BJ (cell line): ENCODE measurements at regions not wholly inside any gene's neighbourhood (a gene's known extent, or its start where the extent isn't known, plus 50 kb on each side); places are given as distances from the start of the nearest gene placed in this dataset.

ENCODE experiments used
- CTCF ChIA-PET: fragments of 350-600 bp; formaldehyde crosslinking; extraction: SDS; loops from one replicate; lab custom pipeline; 2021; ENCODE audit warnings: antibody characterized with exemption, inconsistent platforms; lab: Yijun Ruan, JAX
- POLR2A ChIA-PET: fragments of 300-600 bp; sonication (Branson Sonifier 250); formaldehyde crosslinking; extraction: SDS; loops from one replicate; lab custom pipeline; 2021; ENCODE audit warnings: antibody characterized with exemption; lab: Charles Lee
- DNase-seq: peaks from one replicate; pipeline ENCODE4 v3.0.0-alpha.2; 2011; ENCODE audit warnings: low read depth
- H3K27me3 ChIP-seq: 2 replicates; pipeline ENCODE4 v1.6.0; 2011; ENCODE audit warnings: low read length; ENCODE audit not compliant: control insufficient read depth, insufficient read depth
- H3K36me3 ChIP-seq: 2 replicates; pipeline ENCODE4 v1.5.1; 2011; ENCODE audit warnings: low read length; ENCODE audit not compliant: control insufficient read depth, insufficient read depth
- H3K4me3 ChIP-seq: 2 replicates; pipeline ENCODE4 v1.5.1; 2011; ENCODE audit warnings: low read depth, mild to moderate bottlenecking, control low read depth, low read length
- TF ChIP-seq, protein P1 (sequence below): IDR thresholded peaks from 2 replicates; pipeline ENCODE4 v1.5.1; 2011; ENCODE audit warnings: low read depth, mild to moderate bottlenecking, control low read depth, inconsistent platforms, low read length, moderate library complexity; ENCODE audit not compliant: insufficient read depth

DNA sequence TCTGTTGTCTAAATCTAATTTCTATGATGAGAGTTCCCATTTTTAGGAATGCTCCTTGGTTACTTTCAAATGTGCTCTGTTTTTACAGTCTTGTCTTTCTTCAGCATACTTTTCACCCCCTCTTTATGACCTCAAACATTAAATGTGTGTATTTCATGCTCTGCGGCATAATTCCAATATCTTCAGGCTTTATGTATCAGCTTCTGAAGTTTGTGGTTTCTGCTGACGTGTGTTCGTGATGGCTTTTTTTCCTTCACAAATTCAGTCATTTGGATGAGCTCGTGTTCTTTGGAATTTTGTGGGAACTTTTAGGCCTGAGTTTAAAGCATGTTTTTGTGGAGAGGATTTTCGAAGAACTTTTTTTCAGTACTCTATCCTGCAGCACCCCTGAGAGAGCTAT is 97.7 kb upstream of the CHRNA7 start:
- DNase-seq, result no peak
- no peaks in the 10 kb centered on the region for H3K27me3 ChIP-seq
- H3K4me3 ChIP-seq, result no peak overlapping the region
- ChIA-PET CTCF (no interaction called here), POLR2A (no interaction called here)
- TF ChIP-seq, protein P1, sequence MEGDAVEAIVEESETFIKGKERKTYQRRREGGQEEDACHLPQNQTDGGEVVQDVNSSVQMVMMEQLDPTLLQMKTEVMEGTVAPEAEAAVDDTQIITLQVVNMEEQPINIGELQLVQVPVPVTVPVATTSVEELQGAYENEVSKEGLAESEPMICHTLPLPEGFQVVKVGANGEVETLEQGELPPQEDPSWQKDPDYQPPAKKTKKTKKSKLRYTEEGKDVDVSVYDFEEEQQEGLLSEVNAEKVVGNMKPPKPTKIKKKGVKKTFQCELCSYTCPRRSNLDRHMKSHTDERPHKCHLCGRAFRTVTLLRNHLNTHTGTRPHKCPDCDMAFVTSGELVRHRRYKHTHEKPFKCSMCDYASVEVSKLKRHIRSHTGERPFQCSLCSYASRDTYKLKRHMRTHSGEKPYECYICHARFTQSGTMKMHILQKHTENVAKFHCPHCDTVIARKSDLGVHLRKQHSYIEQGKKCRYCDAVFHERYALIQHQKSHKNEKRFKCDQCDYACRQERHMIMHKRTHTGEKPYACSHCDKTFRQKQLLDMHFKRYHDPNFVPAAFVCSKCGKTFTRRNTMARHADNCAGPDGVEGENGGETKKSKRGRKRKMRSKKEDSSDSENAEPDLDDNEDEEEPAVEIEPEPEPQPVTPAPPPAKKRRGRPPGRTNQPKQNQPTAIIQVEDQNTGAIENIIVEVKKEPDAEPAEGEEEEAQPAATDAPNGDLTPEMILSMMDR, result no peak
- no peaks in the 10 kb centered on the region for H3K36me3 ChIP-seq

DNA sequence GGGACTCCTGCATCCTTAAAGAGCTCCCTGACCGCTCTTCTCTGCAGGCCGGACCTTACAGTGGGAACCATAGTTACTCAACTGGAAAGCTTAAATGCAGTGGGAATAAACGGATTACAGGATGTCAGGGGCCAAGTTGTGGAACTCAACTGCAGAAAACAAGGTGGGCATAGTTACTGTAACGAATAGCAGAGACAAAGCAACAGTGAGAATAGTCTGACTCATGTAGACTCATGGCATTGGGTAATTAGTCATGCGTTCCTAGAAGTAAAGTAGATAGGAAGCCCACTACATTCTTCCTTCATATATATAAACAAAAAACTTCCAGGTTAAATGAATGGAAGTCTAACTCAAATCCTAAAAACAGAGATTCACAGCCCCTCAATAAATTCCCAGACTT is 95.5 kb upstream of the CHRNA7 start:
- TF ChIP-seq, protein P1, result no peak
- no peaks in the 10 kb centered on the region for H3K36me3 ChIP-seq
- POLR2A ChIA-PET, result no interaction called here
- H3K27me3 ChIP-seq, result no peaks in the 10 kb centered on the region
- DNase-seq, result no peak
- no peak overlapping the region for H3K4me3 ChIP-seq
- CTCF ChIA-PET, result no interaction called here

DNA sequence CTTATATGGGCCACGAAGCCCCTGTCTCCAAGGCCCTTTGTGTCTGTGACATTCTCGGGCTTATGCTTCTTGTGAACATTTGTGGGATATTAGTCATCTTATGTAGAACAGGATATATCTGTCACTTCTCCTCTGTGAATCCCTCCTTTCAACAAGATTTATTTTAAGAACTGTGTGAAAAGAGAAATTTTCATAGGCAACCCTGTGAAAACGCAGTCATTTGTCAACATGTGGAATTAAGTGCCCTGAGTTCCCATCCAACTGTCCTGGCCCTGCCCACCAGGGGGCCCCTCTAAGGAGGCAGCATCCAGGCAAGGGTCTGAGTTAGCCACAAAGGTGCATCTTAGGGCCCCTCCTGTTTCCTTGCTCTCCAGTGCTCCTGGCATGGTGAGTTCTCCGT is 76.8 kb upstream of the CHRNA7 start:
- ChIA-PET CTCF (no interaction called here), POLR2A (no interaction called here)
- TF ChIP-seq, protein P1, result no peak
- no peak for DNase-seq
- no peaks in the 10 kb centered on the region for H3K27me3 ChIP-seq
- no peak overlapping the region for H3K4me3 ChIP-seq
- no peaks in the 10 kb centered on the region for H3K36me3 ChIP-seq

DNA sequence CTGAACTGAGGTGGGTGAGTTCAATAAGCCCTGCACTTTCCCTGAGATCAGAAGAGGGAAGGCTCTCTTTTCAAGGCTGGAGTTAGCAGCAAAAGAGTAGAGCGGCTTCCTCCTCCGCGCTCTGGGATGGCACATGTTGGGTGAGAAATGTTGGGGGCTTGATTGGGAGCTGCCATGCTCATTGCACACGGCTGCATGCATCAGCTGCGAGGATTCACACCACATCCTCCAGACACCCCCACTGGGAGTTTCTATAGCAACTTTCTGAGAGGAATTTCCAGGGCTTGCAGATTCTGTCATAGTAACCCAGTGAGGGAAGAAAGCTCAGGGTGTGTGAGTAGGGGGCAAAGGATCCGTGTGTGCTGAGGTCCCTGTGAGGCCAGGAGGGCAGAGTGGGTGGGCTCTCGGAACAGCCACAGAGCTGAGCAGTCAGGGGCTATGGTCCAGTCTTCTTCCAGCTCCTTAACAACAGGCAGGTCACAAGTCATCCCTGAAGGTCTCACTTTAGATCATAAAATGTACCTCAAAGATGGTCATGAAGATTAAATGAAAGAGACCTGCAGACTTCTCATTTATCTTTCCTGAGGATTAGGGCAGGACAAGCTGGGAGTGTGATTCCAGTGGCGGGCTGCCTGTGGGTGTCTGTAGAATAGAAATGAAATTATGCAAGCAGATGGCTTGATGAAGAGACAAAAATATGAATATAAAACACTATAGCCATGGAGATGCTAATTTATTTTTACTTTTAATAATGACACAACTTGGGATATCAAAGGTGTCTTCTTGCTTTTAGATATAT is 75.7 kb upstream of the CHRNA7 start:
- H3K27me3 ChIP-seq, result no peaks in the 10 kb centered on the region
- H3K36me3 ChIP-seq, result no peaks in the 10 kb centered on the region
- no peak overlapping the region for H3K4me3 ChIP-seq
- ChIA-PET POLR2A (no interaction called here), CTCF (no interaction called here)
- TF ChIP-seq, protein P1, result no peak
- DNase-seq, result no peak

DNA sequence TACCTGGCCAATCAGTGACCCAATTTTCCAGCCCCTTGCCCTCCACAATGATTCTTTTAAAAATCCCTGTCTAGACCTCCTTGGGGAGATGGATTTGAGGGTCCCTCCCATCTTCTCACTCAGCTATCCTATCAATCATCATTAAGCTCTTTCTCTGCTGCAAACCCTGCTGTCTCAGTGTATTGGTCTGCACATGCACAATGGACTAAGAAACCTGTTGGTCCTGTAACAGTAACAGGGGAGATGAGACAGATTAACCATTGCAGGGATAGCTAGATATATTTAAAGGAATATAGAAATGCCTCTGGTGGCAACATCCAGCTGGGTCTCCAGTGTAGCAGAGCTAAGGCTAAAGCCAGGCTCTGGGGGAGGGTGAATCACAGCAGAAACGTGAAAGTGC is 74.6 kb upstream of the CHRNA7 start:
- POLR2A ChIA-PET, result no interaction called here
- no peak for DNase-seq

More for the DNA sequence above, 74.6 kb upstream of the CHRNA7 start:
- no peaks in the 10 kb centered on the region for H3K36me3 ChIP-seq
- no peak overlapping the region for H3K4me3 ChIP-seq
- TF ChIP-seq, protein P1, result no peak
- CTCF ChIA-PET, result no interaction called here
- no peaks in the 10 kb centered on the region for H3K27me3 ChIP-seq
